Mucosa of descending colon (tissue), 3 donors: ENCODE measurements at regions not wholly inside any gene's neighbourhood (a gene's known extent, or its start where the extent isn't known, plus 50 kb on each side); places are given as distances from the start of the nearest gene placed in this dataset.

Experiments used
- ATAC-seq: fragments of 200-7000 bp; cut with Tn5 transposase; one replicate; pipeline ENCODE4 v1.9.1; 2020; ENCODE audit warnings: mild to moderate bottlenecking, moderate library complexity
- DNase-seq, 3 donors: peaks; one replicate each; pipeline ENCODE4 v3.0.0-alpha.2; 2020
- H3K36me3 ChIP-seq: fragments of 200-600 bp; one replicate; pipeline ENCODE4 v1.8.0; 2021; ENCODE audit warnings: low read depth, mild to moderate bottlenecking
- H3K4me1 ChIP-seq: fragments of 200-600 bp; one replicate; pipeline ENCODE4 v1.8.0; 2021; ENCODE audit warnings: low read depth, mild to moderate bottlenecking
- H3K4me3 ChIP-seq: fragments of 200-600 bp; one replicate; pipeline ENCODE4 v1.8.0; 2021; ENCODE audit warnings: mild to moderate bottlenecking
- H3K9me3 ChIP-seq: fragments of 200-600 bp; one replicate; pipeline ENCODE4 v1.8.0; 2021; ENCODE audit warnings: mild to moderate bottlenecking
- intact Hi-C, 2 donors: fragments of 100-400 bp; cut with DNase I in 1 of 2; cut with micrococcal nuclease in 1 of 2; formaldehyde crosslinking; loops; one replicate each; pipeline versions ENCODE4 v1.11.0 to v1.11.1; 2022; cut with DNase I, micrococcal nuclease
- TF ChIP-seq, protein P1 (sequence below): fragments of 200-600 bp; IDR thresholded peaks from one replicate; pipeline ENCODE4 v1.8.0; 2022; ENCODE audit warnings: antibody characterized with exemption, mild to moderate bottlenecking
- donor health status: DM: no; HTN: no; CAD: no; lungs with moderate emphysema.
- donor health status: DM: no; HTN: no; CAD: no.
- donor health status: DM: no; HTN: yes; CAD: no.

DNA sequence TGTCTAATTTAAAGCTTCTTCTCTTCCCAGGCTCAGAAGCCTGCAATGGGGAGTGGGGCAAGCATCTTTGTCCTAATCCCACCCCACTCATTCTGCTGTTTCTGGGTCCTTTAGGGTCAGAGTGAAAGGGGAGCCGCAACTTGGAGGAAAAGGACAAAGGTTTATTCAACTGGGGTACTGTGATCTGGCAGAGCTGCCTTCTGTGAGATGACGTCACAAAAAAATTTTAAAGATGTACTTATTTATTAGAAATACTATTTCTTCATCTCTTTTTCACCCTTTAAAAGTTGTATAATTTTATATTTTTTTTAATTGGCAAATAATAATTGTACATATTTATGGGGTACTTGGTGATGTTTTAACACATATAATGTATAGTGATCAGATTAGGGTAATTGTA, 302.6 kb downstream of the TDRD3 start:
- Histone ChIP-seq H3K36me3 (no peaks in the 10 kb centered on the region), H3K4me1 (no peaks in the 10 kb centered on the region), H3K9me3 (no peaks in the 10 kb centered on the region), H3K4me3 (no peak overlapping the region)
- intact Hi-C loops, result no loop called here
- TF ChIP-seq, protein P1, sequence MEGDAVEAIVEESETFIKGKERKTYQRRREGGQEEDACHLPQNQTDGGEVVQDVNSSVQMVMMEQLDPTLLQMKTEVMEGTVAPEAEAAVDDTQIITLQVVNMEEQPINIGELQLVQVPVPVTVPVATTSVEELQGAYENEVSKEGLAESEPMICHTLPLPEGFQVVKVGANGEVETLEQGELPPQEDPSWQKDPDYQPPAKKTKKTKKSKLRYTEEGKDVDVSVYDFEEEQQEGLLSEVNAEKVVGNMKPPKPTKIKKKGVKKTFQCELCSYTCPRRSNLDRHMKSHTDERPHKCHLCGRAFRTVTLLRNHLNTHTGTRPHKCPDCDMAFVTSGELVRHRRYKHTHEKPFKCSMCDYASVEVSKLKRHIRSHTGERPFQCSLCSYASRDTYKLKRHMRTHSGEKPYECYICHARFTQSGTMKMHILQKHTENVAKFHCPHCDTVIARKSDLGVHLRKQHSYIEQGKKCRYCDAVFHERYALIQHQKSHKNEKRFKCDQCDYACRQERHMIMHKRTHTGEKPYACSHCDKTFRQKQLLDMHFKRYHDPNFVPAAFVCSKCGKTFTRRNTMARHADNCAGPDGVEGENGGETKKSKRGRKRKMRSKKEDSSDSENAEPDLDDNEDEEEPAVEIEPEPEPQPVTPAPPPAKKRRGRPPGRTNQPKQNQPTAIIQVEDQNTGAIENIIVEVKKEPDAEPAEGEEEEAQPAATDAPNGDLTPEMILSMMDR, result no peak
- DNase-seq (no peak), ATAC-seq (no peak)

DNA sequence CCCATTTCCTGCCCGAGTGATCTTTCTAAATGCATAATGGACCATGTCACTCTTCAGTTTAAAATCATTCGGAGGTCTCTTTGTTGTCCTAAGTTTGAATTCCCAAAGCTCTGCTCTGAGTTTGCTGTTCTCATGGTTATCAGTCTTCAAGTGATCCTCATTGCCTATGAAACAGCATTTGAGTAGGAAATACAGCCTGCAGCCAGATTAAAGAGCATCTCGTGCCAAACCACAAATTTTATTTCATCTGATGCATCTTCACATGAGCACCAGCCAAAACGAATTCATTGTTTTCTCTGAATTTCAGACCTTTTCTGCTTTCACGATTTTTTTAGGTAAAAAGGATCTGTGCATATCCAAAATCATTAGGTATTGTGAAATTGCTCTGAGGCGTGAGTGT, 299.6 kb downstream of the TDRD3 start:
- intact Hi-C loops, result no loop called here
- ATAC-seq, result no peak
- H3K4me3 ChIP-seq, result no peak overlapping the region
- no peaks in the 10 kb centered on the region for H3K36me3 ChIP-seq
- DNase-seq, result no peak
- H3K9me3 ChIP-seq, result no peaks in the 10 kb centered on the region
- H3K4me1 ChIP-seq, result no peaks in the 10 kb centered on the region
- TF ChIP-seq, protein P1, result no peak

DNA sequence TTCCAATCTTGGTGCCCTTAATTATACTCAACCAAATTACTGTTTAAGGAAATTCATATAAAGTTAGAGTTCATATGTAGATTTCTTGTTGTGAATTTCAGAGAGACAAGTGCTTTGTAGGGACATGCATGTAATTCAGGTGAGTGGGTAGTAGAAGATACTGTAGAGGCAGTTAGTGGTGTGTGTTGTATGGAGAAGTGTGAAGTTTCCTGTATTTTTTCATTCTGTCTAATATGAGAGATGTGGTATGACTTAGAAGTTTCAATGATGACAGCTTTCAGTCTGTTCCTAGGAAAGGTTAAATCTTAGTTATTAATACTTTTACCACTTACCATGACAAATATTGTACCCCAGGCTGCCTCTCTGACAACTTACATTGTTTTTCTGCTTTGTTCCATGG, 294.2 kb downstream of the TDRD3 start:
- no peaks in the 10 kb centered on the region for H3K9me3 ChIP-seq
- H3K36me3 ChIP-seq, result no peaks in the 10 kb centered on the region
- no peak for DNase-seq
- no peak overlapping the region for H3K4me3 ChIP-seq
- TF ChIP-seq, protein P1, result no peak
- intact Hi-C loops, result no loop called here
- no peak for ATAC-seq
- H3K4me1 ChIP-seq, result no peaks in the 10 kb centered on the region

DNA sequence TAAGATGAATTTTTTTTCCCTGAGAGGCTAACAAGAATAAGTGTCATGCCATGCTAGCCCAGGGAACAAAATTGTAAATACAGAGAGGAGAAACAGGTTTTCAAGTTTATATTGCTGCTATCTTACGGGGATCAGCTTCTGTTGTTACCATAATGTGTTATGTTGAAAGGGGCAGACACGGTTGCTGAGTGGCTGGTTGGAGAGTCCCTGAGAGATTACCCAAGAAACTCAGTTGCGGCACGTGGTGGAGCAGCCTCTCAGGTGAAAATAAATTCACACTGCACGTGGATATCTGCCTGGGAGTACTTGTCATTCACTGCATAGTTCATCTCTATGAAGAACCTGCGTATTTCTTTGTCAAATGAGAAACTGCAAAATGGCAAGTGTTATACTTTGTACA, 293.6 kb downstream of the TDRD3 start:
- Histone ChIP-seq H3K9me3 (no peaks in the 10 kb centered on the region), H3K4me3 (no peak overlapping the region), H3K4me1 (no peaks in the 10 kb centered on the region), H3K36me3 (no peaks in the 10 kb centered on the region)
- DNase-seq (no peak), ATAC-seq (no peak)
- TF ChIP-seq, protein P1, result no peak
- intact Hi-C loops, result no loop called here

DNA sequence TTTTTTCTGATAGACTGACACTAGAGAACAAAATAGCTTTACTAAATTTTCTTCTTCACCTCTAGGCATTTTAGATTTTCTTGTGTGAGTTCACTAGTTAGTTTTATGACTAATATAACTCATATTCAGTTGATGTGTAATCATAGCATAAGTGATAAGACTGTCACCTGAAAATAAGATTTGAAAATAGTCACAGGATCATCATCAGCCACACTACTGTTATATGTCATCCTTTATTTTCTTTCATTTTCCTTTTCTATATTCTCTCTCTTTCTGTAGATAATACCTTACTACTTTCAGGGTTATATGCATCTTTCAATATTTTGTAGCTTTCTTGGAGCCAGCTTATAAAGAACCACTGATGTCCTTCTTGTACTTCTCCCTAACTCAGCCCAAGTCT, 292.6 kb downstream of the TDRD3 start:
- intact Hi-C loops, result no loop called here
- ATAC-seq, result no peak

DNA sequence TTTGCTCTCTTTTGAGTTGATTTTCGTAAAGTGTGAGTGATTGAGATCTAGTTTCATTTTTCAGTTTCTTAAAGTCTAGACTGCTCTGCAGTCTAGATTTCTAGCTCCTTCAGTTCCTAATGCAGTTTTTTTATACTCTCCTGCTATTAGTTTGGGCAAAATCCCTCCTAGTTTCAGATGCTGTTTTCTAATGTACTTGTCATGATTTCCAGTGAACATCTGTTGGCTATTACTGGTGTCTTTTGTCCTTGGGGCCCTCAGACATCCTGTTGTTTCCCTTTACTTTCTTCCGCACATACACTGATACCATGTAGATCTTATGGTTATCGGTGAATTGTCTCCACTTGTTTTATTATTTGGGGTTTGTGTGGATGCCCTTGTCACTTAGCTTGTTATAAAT, 292.1 kb downstream of the TDRD3 start:
- ATAC-seq (no peak), DNase-seq (no peak)
- Histone ChIP-seq H3K4me1 (no peaks in the 10 kb centered on the region), H3K4me3 (no peak overlapping the region), H3K9me3 (no peaks in the 10 kb centered on the region), H3K36me3 (no peaks in the 10 kb centered on the region)
- intact Hi-C loops, result no loop called here
- TF ChIP-seq, protein P1, result no peak

More for the DNA sequence above, 292.6 kb downstream of the TDRD3 start:
- Histone ChIP-seq H3K36me3 (no peaks in the 10 kb centered on the region), H3K4me3 (no peak overlapping the region), H3K4me1 (no peaks in the 10 kb centered on the region), H3K9me3 (no peaks in the 10 kb centered on the region)
- no peak for DNase-seq
- TF ChIP-seq, protein P1, result no peak
